HAP-1 (cell line): ENCODE measurements at regions not wholly inside any gene's neighbourhood (a gene's known extent, or its start where the extent isn't known, plus 50 kb on each side); places are given as distances from the start of the nearest gene placed in this dataset.
"Not testable (repeated sequence)": the region's sequence is repeated elsewhere in the genome, so short reads cannot be mapped to it uniquely, and the experiment has no call there.

ENCODE experiments used
- DNase-seq, 2 experiments: peaks; one replicate each; pipeline ENCODE4 v3.0.0-alpha.2; 2016 to 2020; ENCODE audit warnings: low spot score in 2 of 2
- H3K27me3 ChIP-seq: fragments of 250-450 bp; sonication (Bioruptor Pico); 2 replicates; pipeline ENCODE4 v1.5.1; 2020; ENCODE audit warnings: low read depth, mild to moderate bottlenecking, moderate library complexity
- H3K36me3 ChIP-seq: fragments of 250-450 bp; sonication (Bioruptor Pico); replicated peaks from 2 replicates; pipeline ENCODE4 v1.5.1; 2020; ENCODE audit warnings: mild to moderate bottlenecking
- H3K4me1 ChIP-seq: fragments of 250-450 bp; sonication (Bioruptor Pico); 2 replicates; pipeline ENCODE4 v1.5.1; 2020; ENCODE audit warnings: mild to moderate bottlenecking
- H3K4me3 ChIP-seq: fragments of 250-450 bp; sonication (Bioruptor Pico); 2 replicates; pipeline ENCODE4 v1.5.1; 2020; ENCODE audit warnings: mild to moderate bottlenecking, moderate library complexity
- H3K9me3 ChIP-seq: fragments of 250-450 bp; sonication (Bioruptor Pico); 2 replicates; pipeline ENCODE4 v1.5.1; 2020; ENCODE audit warnings: mild to moderate bottlenecking, moderate library complexity
- in situ Hi-C: fragments of 300-500 bp; cut with MboI; formaldehyde crosslinking; loops from 3 replicates; pipeline ENCODE4 v1.14.3; 2020; ENCODE audit warnings: low sequenced_read_pairs, inconsistent platforms, mixed read lengths

GRCh38 chr7:140260352-140261104 lies 83.7 kb upstream of the KDM7A start:
- H3K4me3 ChIP-seq = no peak overlapping the region
- no peaks in the 10 kb centered on the region for H3K27me3 ChIP-seq
- in situ Hi-C loops = no loop called here
- peak; percentile 72 to 92 for DNase-seq
- H3K9me3 ChIP-seq = 0 out of 2 replicates have a peak, but pooled peaks cover 2% of the 10 kb centered on the region
- no peaks in the 10 kb centered on the region for H3K36me3 ChIP-seq
- H3K4me1 ChIP-seq = peaks cover 15% of the 10 kb centered on the region

GRCh38 chr7:140257278-140257677 lies 80.5 kb upstream of the KDM7A start:
- in situ Hi-C loops, H3K4me3 ChIP-seq, H3K36me3 ChIP-seq, H3K9me3 ChIP-seq, H3K27me3 ChIP-seq, DNase-seq: not testable (repeated sequence)
- H3K4me1 ChIP-seq = peaks cover 15% of the 10 kb centered on the region

- H3K36me3 ChIP-seq, H3K4me3 ChIP-seq, H3K9me3 ChIP-seq, H3K27me3 ChIP-seq, H3K4me1 ChIP-seq, DNase-seq, in situ Hi-C loops: not testable (repeated sequence)
Measured at GRCh38 chr7:140254976-140255375, 78.2 kb upstream of the KDM7A start.

- Histone ChIP-seq H3K9me3 (no peaks in the 10 kb centered on the region), H3K4me3 (no peak overlapping the region), H3K27me3 (no peaks in the 10 kb centered on the region), H3K36me3 (no peaks in the 10 kb centered on the region), H3K4me1 (no peaks in the 10 kb centered on the region)
- in situ Hi-C loops = no loop called here
- no peak for DNase-seq
Measured at GRCh38 chr7:140249036-140249806, 72.4 kb upstream of the KDM7A start.

GRCh38 chr7:140247559-140247958 lies 70.8 kb upstream of the KDM7A start:
- DNase-seq = no peak
- H3K9me3 ChIP-seq = no peaks in the 10 kb centered on the region
- in situ Hi-C loops = no loop called here
- H3K27me3 ChIP-seq = no peaks in the 10 kb centered on the region
- no peak overlapping the region for H3K4me3 ChIP-seq
- no peaks in the 10 kb centered on the region for H3K36me3 ChIP-seq
- no peaks in the 10 kb centered on the region for H3K4me1 ChIP-seq

GRCh38 chr7:140245611-140246105 lies 68.9 kb upstream of the KDM7A start:
- in situ Hi-C loops = no loop called here
- Histone ChIP-seq H3K4me1 (no peaks in the 10 kb centered on the region), H3K4me3 (no peak overlapping the region), H3K27me3 (no peaks in the 10 kb centered on the region), H3K36me3 (no peaks in the 10 kb centered on the region), H3K9me3 (no peaks in the 10 kb centered on the region)
- no peak for DNase-seq

GRCh38 chr7:140242057-140243031 lies 65.6 kb upstream of the KDM7A start:
- DNase-seq = no peak
- no peaks in the 10 kb centered on the region for H3K9me3 ChIP-seq
- in situ Hi-C loops = no loop called here
- H3K4me3 ChIP-seq = no peak overlapping the region
- no peaks in the 10 kb centered on the region for H3K36me3 ChIP-seq
- no peaks in the 10 kb centered on the region for H3K4me1 ChIP-seq
- H3K27me3 ChIP-seq = no peaks in the 10 kb centered on the region

GRCh38 chr7:140239653-140239935 lies 62.8 kb upstream of the KDM7A start:
- no peak overlapping the region for H3K4me3 ChIP-seq
- H3K27me3 ChIP-seq = no peaks in the 10 kb centered on the region
- H3K4me1 ChIP-seq = no peaks in the 10 kb centered on the region
- no peaks in the 10 kb centered on the region for H3K9me3 ChIP-seq
- no peak for DNase-seq
- in situ Hi-C loops = no loop called here
- no peaks in the 10 kb centered on the region for H3K36me3 ChIP-seq

GRCh38 chr7:140238778-140239652 lies 62.2 kb upstream of the KDM7A start:
- H3K4me3 ChIP-seq = no peak overlapping the region
- no peaks in the 10 kb centered on the region for H3K27me3 ChIP-seq
- in situ Hi-C loops = no loop called here
- DNase-seq = no peak
- no peaks in the 10 kb centered on the region for H3K36me3 ChIP-seq
- H3K4me1 ChIP-seq = no peaks in the 10 kb centered on the region
- no peaks in the 10 kb centered on the region for H3K9me3 ChIP-seq

GRCh38 chr7:140237390-140237789 lies 60.6 kb upstream of the KDM7A start:
- no peaks in the 10 kb centered on the region for H3K9me3 ChIP-seq
- H3K4me1 ChIP-seq = no peaks in the 10 kb centered on the region
- H3K4me3 ChIP-seq = no peak overlapping the region
- no peaks in the 10 kb centered on the region for H3K36me3 ChIP-seq
- no peaks in the 10 kb centered on the region for H3K27me3 ChIP-seq
- in situ Hi-C loops = no loop called here
- no peak for DNase-seq

- DNase-seq = no peak
- in situ Hi-C loops = no loop called here
- H3K4me3 ChIP-seq = no peak overlapping the region
Measured at GRCh38 chr7:140236626-140237025, 59.8 kb upstream of the KDM7A start.

GRCh38 chr7:140235114-140235513 lies 58.3 kb upstream of the KDM7A start:
- in situ Hi-C loops = no loop called here
- Histone ChIP-seq H3K36me3 (no peaks in the 10 kb centered on the region), H3K4me3 (no peak overlapping the region), H3K4me1 (no peaks in the 10 kb centered on the region), H3K9me3 (no peaks in the 10 kb centered on the region), H3K27me3 (no peaks in the 10 kb centered on the region)
- DNase-seq = no peak

More at GRCh38 chr7:140236626-140237025, 59.8 kb upstream of the KDM7A start:
- Histone ChIP-seq H3K9me3 (no peaks in the 10 kb centered on the region), H3K27me3 (no peaks in the 10 kb centered on the region), H3K36me3 (no peaks in the 10 kb centered on the region), H3K4me1 (no peaks in the 10 kb centered on the region)
